VCaP (cell line): ENCODE measurements at regions not wholly inside any gene's neighbourhood (a gene's known extent, or its start where the extent isn't known, plus 50 kb on each side); places are given as distances from the start of the nearest gene placed in this dataset.
"Not testable (repeated sequence)": the region's sequence is repeated elsewhere in the genome, so short reads cannot be mapped to it uniquely, and the experiment has no call there.

Experiments used
- H3K27ac ChIP-seq: fragments of 450-650 bp; 2 replicates; pipeline ENCODE4 v1.5.1; 2017
- CTCF ChIP-seq: fragments of 450-650 bp; conservative IDR thresholded peaks from 2 replicates; pipeline ENCODE4 v1.5.1; 2017; ENCODE audit warnings: mild to moderate bottlenecking, moderate library complexity

GRCh38 chr7:145729691-145730090, 386.9 kb upstream of the CNTNAP2 start:
- TF ChIP-seq CTCF = no peak

GRCh38 chr7:145718129-145718528, 398.5 kb upstream of the CNTNAP2 start:
- no peak overlapping the region for H3K27ac ChIP-seq
- no peak for TF ChIP-seq CTCF

More at GRCh38 chr7:145729691-145730090, 386.9 kb upstream of the CNTNAP2 start:
- H3K27ac ChIP-seq = no peak overlapping the region

- no peak for TF ChIP-seq CTCF
- no peak overlapping the region for H3K27ac ChIP-seq
Measured at GRCh38 chr7:145700488-145700887, 416.1 kb upstream of the CNTNAP2 start.

- no peak overlapping the region for H3K27ac ChIP-seq
Measured at GRCh38 chr7:145698526-145699262, 417.9 kb upstream of the CNTNAP2 start.

GRCh38 chr7:145697412-145698107, 419.0 kb upstream of the CNTNAP2 start:
- H3K27ac ChIP-seq = not testable (repeated sequence)

More at GRCh38 chr7:145698526-145699262, 417.9 kb upstream of the CNTNAP2 start:
- no peak for TF ChIP-seq CTCF

- TF ChIP-seq CTCF = no peak
- H3K27ac ChIP-seq = no peak overlapping the region
Measured at GRCh38 chr7:145696071-145696470, 420.5 kb upstream of the CNTNAP2 start.

- TF ChIP-seq CTCF = no peak
- no peak overlapping the region for H3K27ac ChIP-seq
Measured at GRCh38 chr7:145692237-145692950, 424.2 kb upstream of the CNTNAP2 start.
